ENCODE measurements at regions not wholly inside any gene's neighbourhood (a gene's known extent, or its start where the extent isn't known, plus 50 kb on each side); places are given as distances from the start of the nearest gene placed in this dataset.
A peak's percentile ranks its signal among the peaks of the same experiment; 100 is the strongest.

DNA sequence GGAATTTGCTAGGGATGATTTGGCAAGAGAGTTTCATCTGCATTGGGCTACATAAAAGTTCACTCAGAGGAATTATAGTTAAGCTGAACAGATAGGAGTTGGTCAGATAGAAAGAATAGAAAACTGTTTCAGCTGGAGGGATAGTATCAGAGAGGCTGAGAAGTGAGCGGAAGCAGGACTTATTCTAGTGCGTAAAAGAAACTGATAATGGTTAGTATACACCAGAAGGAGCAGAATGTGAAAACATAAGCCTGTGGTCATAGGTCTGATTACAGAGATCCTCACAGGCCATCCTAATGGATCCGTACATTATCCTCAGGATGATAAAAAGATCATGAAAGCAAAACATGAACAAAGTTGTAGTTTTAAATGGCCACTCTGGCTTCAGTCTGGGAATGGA, 585.2 kb downstream of the BRINP1 start:
- Mint-ChIP-seq H3K36me3 (ENCODE audit: low read depth) (no peaks in the 10 kb centered on the region), H3K27me3 (ENCODE audit: insufficient read depth, low read depth, poor library complexity) (no peaks in the 10 kb centered on the region), H3K27ac (no peak overlapping the region), H3K4me3 (no peak overlapping the region), H3K9me3 (no peaks in the 10 kb centered on the region), H3K4me1 (no peaks in the 10 kb centered on the region)
- peak overlapping the region; percentile 30; the same call in 1 of the 2 replicates for H2AFZ ChIP-seq
- no peaks in the 10 kb centered on the region for H3K27me3 ChIP-seq (ENCODE audit: insufficient read depth)
- no peak for DNase-seq (ENCODE audit: low spot score)
- H3K79me2 ChIP-seq (replicated peaks; ENCODE audit: insufficient read depth), result no peaks in the 10 kb centered on the region
- H3K36me3 ChIP-seq (ENCODE audit: insufficient read depth), result no peaks in the 10 kb centered on the region
- no peaks in the 10 kb centered on the region for H3F3A ChIP-seq (replicated peaks; ENCODE audit: low read depth)
- H4K20me1 ChIP-seq (replicated peaks; ENCODE audit: insufficient read depth), result no peaks in the 10 kb centered on the region
- no peaks in the 10 kb centered on the region for H3K4me1 ChIP-seq (ENCODE audit: insufficient read depth)
- ATAC-seq, result no peak
- no peak overlapping the region for H3K4me2 ChIP-seq
- no peaks in the 10 kb centered on the region for H3K9me2 ChIP-seq (ENCODE audit: insufficient read depth)
- no peak for TF ChIP-seq JUNB (IDR thresholded peaks at IDR 0.05; ENCODE audit: unreplicated experiment)
- no peak overlapping the region for H3K27ac ChIP-seq (ENCODE audit: low read depth)
- no peak overlapping the region for H3K4me3 ChIP-seq

DNA sequence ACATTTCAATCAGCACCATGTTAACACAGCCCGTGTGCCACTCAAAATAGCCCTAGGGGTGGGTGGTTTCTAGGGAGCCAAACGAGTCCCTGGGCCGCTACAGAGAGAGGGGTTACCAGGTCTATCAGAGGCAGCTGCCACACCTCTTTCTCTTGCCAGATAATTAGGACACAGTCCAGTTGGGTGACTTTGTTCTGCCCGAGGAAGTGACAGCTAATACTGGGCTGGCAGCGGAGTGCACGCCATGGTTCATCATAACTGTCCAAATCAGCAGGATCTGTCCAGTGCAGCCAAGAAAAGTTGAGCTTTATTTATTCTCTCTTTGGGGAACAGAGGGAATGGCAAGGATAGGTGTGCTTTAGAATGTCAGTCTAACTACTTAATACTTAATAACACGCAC, 583.8 kb downstream of the BRINP1 start:
- ATAC-seq (no peak), DNase-seq (ENCODE audit: low spot score) (no peak)
- no peak overlapping the region for H3K4me3 ChIP-seq
- Mint-ChIP-seq H3K4me1 (no peaks in the 10 kb centered on the region), H3K27me3 (ENCODE audit: insufficient read depth, low read depth, poor library complexity) (no peaks in the 10 kb centered on the region), H3K27ac (no peak overlapping the region), H3K4me3 (no peak overlapping the region), H3K36me3 (ENCODE audit: low read depth) (no peaks in the 10 kb centered on the region), H3K9me3 (no peaks in the 10 kb centered on the region)
- TF ChIP-seq EZH2 (IDR thresholded peaks at IDR 0.05; ENCODE audit: low read depth, unreplicated experiment) (no peak), NANOG (IDR thresholded peaks at IDR 0.05; ENCODE audit: borderline replicate concordance) (no peak)
- H3K27me3 ChIP-seq (ENCODE audit: insufficient read depth), result no peaks in the 10 kb centered on the region
- H3K36me3 ChIP-seq (ENCODE audit: insufficient read depth), result no peaks in the 10 kb centered on the region
- H3F3A ChIP-seq (replicated peaks; ENCODE audit: low read depth), result no peaks in the 10 kb centered on the region
- no peaks in the 10 kb centered on the region for H3K4me1 ChIP-seq (ENCODE audit: insufficient read depth)
- no peak overlapping the region for H2AFZ ChIP-seq
- no peak overlapping the region for H3K4me2 ChIP-seq
- H3K27ac ChIP-seq (ENCODE audit: low read depth), result no peak overlapping the region
- no peaks in the 10 kb centered on the region for H4K20me1 ChIP-seq (replicated peaks; ENCODE audit: insufficient read depth)
- H3K79me2 ChIP-seq (replicated peaks; ENCODE audit: insufficient read depth), result no peaks in the 10 kb centered on the region
- no peaks in the 10 kb centered on the region for H3K9me2 ChIP-seq (ENCODE audit: insufficient read depth)

GRCh38 chr9:118786877-118787276, 582.4 kb downstream of the BRINP1 start:
- H3K4me3 Mint-ChIP-seq, result no peak overlapping the region
- Histone ChIP-seq H3F3A (replicated peaks; ENCODE audit: low read depth) (no peaks in the 10 kb centered on the region), H3K9me2 (ENCODE audit: insufficient read depth) (no peaks in the 10 kb centered on the region), H3K4me3 (no peak overlapping the region), H4K20me1 (replicated peaks; ENCODE audit: insufficient read depth) (no peaks in the 10 kb centered on the region), H3K4me1 (ENCODE audit: insufficient read depth) (no peaks in the 10 kb centered on the region), H2AFZ (no peak overlapping the region), H3K79me2 (replicated peaks; ENCODE audit: insufficient read depth) (no peaks in the 10 kb centered on the region), H3K27me3 (ENCODE audit: insufficient read depth) (no peaks in the 10 kb centered on the region), H3K27ac (ENCODE audit: low read depth) (no peak overlapping the region), H3K4me2 (no peak overlapping the region), H3K36me3 (ENCODE audit: insufficient read depth) (no peaks in the 10 kb centered on the region)
- TF ChIP-seq JUNB (IDR thresholded peaks at IDR 0.05; ENCODE audit: unreplicated experiment) (no peak), ZNF462 (CRISPR knock-in tag; IDR thresholded peaks at IDR 0.05) (no peak)
- H3K36me3 Mint-ChIP-seq (ENCODE audit: low read depth), result no peaks in the 10 kb centered on the region
- no peaks in the 10 kb centered on the region for H3K4me1 Mint-ChIP-seq
- H3K27ac Mint-ChIP-seq, result no peak overlapping the region
- H3K27me3 Mint-ChIP-seq (ENCODE audit: insufficient read depth, low read depth, poor library complexity), result no peaks in the 10 kb centered on the region
- ATAC-seq (no peak), DNase-seq (ENCODE audit: low spot score) (no peak)
- no peaks in the 10 kb centered on the region for H3K9me3 Mint-ChIP-seq

Measured in GM23338 (cell line).